HCT116 (cell line): ENCODE measurements at regions not wholly inside any gene's neighbourhood (a gene's known extent, or its start where the extent isn't known, plus 50 kb on each side); places are given as distances from the start of the nearest gene placed in this dataset.
"Not testable (repeated sequence)": the region's sequence is repeated elsewhere in the genome, so short reads cannot be mapped to it uniquely, and the experiment has no call there.

ENCODE experiments used
- POLR2A ChIP-seq: IDR thresholded peaks from 2 replicates; pipeline ENCODE4 v1.7.0; 2011; ENCODE audit warnings: borderline replicate concordance; ENCODE audit not compliant: insufficient read depth, insufficient read length; ENCODE audit errors: extremely low read depth
- POLR2AphosphoS5 ChIP-seq: IDR thresholded peaks from 2 replicates; pipeline ENCODE4 v1.6.1; 2011; ENCODE audit warnings: mild to moderate bottlenecking, low read depth, low read length, moderate library complexity
- SIN3A ChIP-seq: IDR thresholded peaks from 2 replicates; pipeline ENCODE4 v1.6.1; 2012; ENCODE audit warnings: low read depth
- SP1 ChIP-seq: IDR thresholded peaks from 2 replicates; pipeline ENCODE4 v1.6.1; 2012; ENCODE audit warnings: low read depth
- TF ChIP-seq, protein P1 (sequence below), 3 experiments: fragments of 200-600 bp in 1 of 3; sonication (generic) in 1 of 3; IDR thresholded peaks in 2 of 3; conservative IDR thresholded peaks in 1 of 3; 2 replicates each; pipeline ENCODE4 v1.5.1; 2012 to 2017; ENCODE audit warnings: low read depth in 2 of 3, low read length in 2 of 3, antibody characterized with exemption in 1 of 3, borderline replicate concordance in 1 of 3, control low read depth in 1 of 3, mild to moderate bottlenecking in 1 of 3, mixed read lengths in 1 of 3, mixed run types in 1 of 3, moderate library complexity in 1 of 3; ENCODE audit not compliant: insufficient read depth in 1 of 3

DNA sequence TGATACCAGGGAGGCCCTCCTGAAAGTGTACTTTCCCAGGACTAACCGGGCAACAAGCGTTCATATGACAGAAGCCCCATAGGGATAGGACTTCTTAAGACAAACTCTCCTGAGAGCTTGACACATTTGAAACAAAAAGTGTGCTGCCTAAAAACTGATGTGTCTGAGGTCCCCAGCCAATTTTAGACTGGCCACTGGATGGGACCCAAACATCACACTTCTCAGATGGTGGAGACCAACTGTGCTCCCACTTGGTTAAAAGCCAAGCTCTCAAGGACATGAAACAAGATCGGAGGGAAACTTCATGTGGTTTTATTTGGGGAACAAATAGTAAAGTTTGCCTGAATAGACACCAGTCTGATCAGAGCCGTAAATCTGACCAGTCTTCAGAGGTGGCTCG lies 113.5 kb upstream of the ACBD5 start:
- TF ChIP-seq, protein P1, sequence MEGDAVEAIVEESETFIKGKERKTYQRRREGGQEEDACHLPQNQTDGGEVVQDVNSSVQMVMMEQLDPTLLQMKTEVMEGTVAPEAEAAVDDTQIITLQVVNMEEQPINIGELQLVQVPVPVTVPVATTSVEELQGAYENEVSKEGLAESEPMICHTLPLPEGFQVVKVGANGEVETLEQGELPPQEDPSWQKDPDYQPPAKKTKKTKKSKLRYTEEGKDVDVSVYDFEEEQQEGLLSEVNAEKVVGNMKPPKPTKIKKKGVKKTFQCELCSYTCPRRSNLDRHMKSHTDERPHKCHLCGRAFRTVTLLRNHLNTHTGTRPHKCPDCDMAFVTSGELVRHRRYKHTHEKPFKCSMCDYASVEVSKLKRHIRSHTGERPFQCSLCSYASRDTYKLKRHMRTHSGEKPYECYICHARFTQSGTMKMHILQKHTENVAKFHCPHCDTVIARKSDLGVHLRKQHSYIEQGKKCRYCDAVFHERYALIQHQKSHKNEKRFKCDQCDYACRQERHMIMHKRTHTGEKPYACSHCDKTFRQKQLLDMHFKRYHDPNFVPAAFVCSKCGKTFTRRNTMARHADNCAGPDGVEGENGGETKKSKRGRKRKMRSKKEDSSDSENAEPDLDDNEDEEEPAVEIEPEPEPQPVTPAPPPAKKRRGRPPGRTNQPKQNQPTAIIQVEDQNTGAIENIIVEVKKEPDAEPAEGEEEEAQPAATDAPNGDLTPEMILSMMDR (IDR thresholded peaks at IDR 0.05 in 2 of 3, conservative IDR thresholded peaks at IDR 0.05 in 1 of 3; ENCODE audit: borderline replicate concordance in 1 of 3, insufficient read depth in 1 of 3, low read depth in 2 of 3, low read length in 2 of 3) = not testable (repeated sequence)
- not testable (repeated sequence) for TF ChIP-seq SIN3A, POLR2AphosphoS5, SP1, POLR2A
